Muscle of leg (tissue), 3 donors: ENCODE measurements at regions not wholly inside any gene's neighbourhood (a gene's known extent, or its start where the extent isn't known, plus 50 kb on each side); places are given as distances from the start of the nearest gene placed in this dataset.

Source experiments
- DNase-seq: peaks from one replicate; pipeline ENCODE4 v3.0.0; 2013
- H3K27ac ChIP-seq: one replicate; pipeline ENCODE4 v1.5.1; 2013; ENCODE audit warnings: mild to moderate bottlenecking, low read length, control low read depth
- H3K27me3 ChIP-seq: one replicate; pipeline ENCODE4 v1.6.1; 2013; ENCODE audit warnings: low read length; ENCODE audit not compliant: control insufficient read depth, insufficient read depth
- H3K36me3 ChIP-seq: one replicate; pipeline ENCODE4 v1.6.1; 2013; ENCODE audit warnings: low read length; ENCODE audit not compliant: control insufficient read depth, insufficient read depth
- H3K4me1 ChIP-seq: one replicate; pipeline ENCODE4 v1.6.1; 2013; ENCODE audit warnings: low read length; ENCODE audit not compliant: control insufficient read depth, insufficient read depth
- H3K4me3 ChIP-seq: one replicate; pipeline ENCODE4 v1.5.1; 2013; ENCODE audit warnings: low read length, control low read depth
- H3K9me3 ChIP-seq: replicated peaks from 2 replicates; pipeline ENCODE4 v1.6.1; 2013; ENCODE audit warnings: low read depth, low read length; ENCODE audit not compliant: control insufficient read depth
- WGBS: methylation state at CpG from one replicate; pipeline ENCODE4 v1.1.5; 2013; ENCODE audit warnings: missing lambda C conversion rate; ENCODE audit not compliant: insufficient coverage; 5-methylcytosine and 5-hydroxymethylcytosine counted together

GRCh38 chr7:46444256-46444655, 523.2 kb upstream of the IGFBP3 start:
- no peak for DNase-seq
- H3K4me3 ChIP-seq: no peak overlapping the region
- WGBS: 73% methylated on average over 3 of the region's 3 CpGs
- H3K27me3 ChIP-seq: no peaks in the 10 kb centered on the region
- H3K4me1 ChIP-seq: peaks cover 2% of the 10 kb centered on the region
- no peaks in the 10 kb centered on the region for H3K9me3 ChIP-seq
- no peak overlapping the region for H3K27ac ChIP-seq
- no peaks in the 10 kb centered on the region for H3K36me3 ChIP-seq

- Histone ChIP-seq H3K4me3 (no peak overlapping the region), H3K4me1 (peaks cover 2% of the 10 kb centered on the region), H3K36me3 (no peaks in the 10 kb centered on the region), H3K27me3 (no peaks in the 10 kb centered on the region), H3K27ac (no peak overlapping the region), H3K9me3 (peaks cover 5% of the 10 kb centered on the region)
- DNase-seq: no peak
- 64% methylated on average over 3 of the region's 6 CpGs for WGBS
Observed at GRCh38 chr7:46440186-46440585, 519.1 kb upstream of the IGFBP3 start.

GRCh38 chr7:46432708-46433107, 511.6 kb upstream of the IGFBP3 start:
- no peaks in the 10 kb centered on the region for H3K27me3 ChIP-seq
- no peaks in the 10 kb centered on the region for H3K4me1 ChIP-seq
- H3K27ac ChIP-seq: no peak overlapping the region
- no peaks in the 10 kb centered on the region for H3K36me3 ChIP-seq
- no peak overlapping the region for H3K4me3 ChIP-seq
- H3K9me3 ChIP-seq: peaks cover 5% of the 10 kb centered on the region
- 60% methylated on average over 1 of the region's 4 CpGs for WGBS
- no peak for DNase-seq

- no peaks in the 10 kb centered on the region for H3K4me1 ChIP-seq
- H3K27me3 ChIP-seq: no peaks in the 10 kb centered on the region
- H3K27ac ChIP-seq: no peak overlapping the region
- DNase-seq: peak; percentile 59
- H3K36me3 ChIP-seq: no peaks in the 10 kb centered on the region
- no peaks in the 10 kb centered on the region for H3K9me3 ChIP-seq
- no peak overlapping the region for H3K4me3 ChIP-seq
Observed at GRCh38 chr7:46428295-46428694, 507.2 kb upstream of the IGFBP3 start.

- Histone ChIP-seq H3K9me3 (no peaks in the 10 kb centered on the region), H3K36me3 (no peaks in the 10 kb centered on the region), H3K27ac (no peak overlapping the region), H3K4me1 (no peaks in the 10 kb centered on the region), H3K4me3 (no peak overlapping the region), H3K27me3 (no peaks in the 10 kb centered on the region)
- WGBS: no CpG with 5 or more reads among the region's 1 CpG
- DNase-seq: no peak
Observed at GRCh38 chr7:46424934-46425333, 503.9 kb upstream of the IGFBP3 start.

- no peak overlapping the region for H3K4me3 ChIP-seq
- DNase-seq: no peak
- H3K27ac ChIP-seq: no peak overlapping the region
- no peaks in the 10 kb centered on the region for H3K36me3 ChIP-seq
- no CpG with 5 or more reads among the region's 2 CpGs for WGBS
- H3K27me3 ChIP-seq: no peaks in the 10 kb centered on the region
- no peaks in the 10 kb centered on the region for H3K4me1 ChIP-seq
- no peaks in the 10 kb centered on the region for H3K9me3 ChIP-seq
Observed at GRCh38 chr7:46421441-46422230, 500.6 kb upstream of the IGFBP3 start.

- no peak for DNase-seq
- Histone ChIP-seq H3K36me3 (no peaks in the 10 kb centered on the region), H3K27ac (no peak overlapping the region), H3K4me1 (no peaks in the 10 kb centered on the region), H3K4me3 (no peak overlapping the region), H3K27me3 (no peaks in the 10 kb centered on the region), H3K9me3 (no peaks in the 10 kb centered on the region)
- 33% methylated on average over 1 of the region's 2 CpGs for WGBS
Observed at GRCh38 chr7:46414946-46415345, 493.9 kb upstream of the IGFBP3 start.

GRCh38 chr7:46411236-46411635, 490.2 kb upstream of the IGFBP3 start:
- Histone ChIP-seq H3K4me1 (no peaks in the 10 kb centered on the region), H3K4me3 (no peak overlapping the region), H3K27ac (no peak overlapping the region), H3K27me3 (no peaks in the 10 kb centered on the region), H3K9me3 (no peaks in the 10 kb centered on the region), H3K36me3 (no peaks in the 10 kb centered on the region)
- DNase-seq: no peak

- Histone ChIP-seq H3K27ac (no peak overlapping the region), H3K36me3 (no peaks in the 10 kb centered on the region), H3K27me3 (no peaks in the 10 kb centered on the region), H3K9me3 (no peaks in the 10 kb centered on the region), H3K4me1 (no peaks in the 10 kb centered on the region), H3K4me3 (no peak overlapping the region)
- DNase-seq: no peak
- WGBS: no CpG with 5 or more reads among the region's 1 CpG
Observed at GRCh38 chr7:46407125-46407524, 486.1 kb upstream of the IGFBP3 start.

- Histone ChIP-seq H3K27ac (no peak overlapping the region), H3K27me3 (no peaks in the 10 kb centered on the region)
- DNase-seq: no peak
Observed at GRCh38 chr7:46397591-46397990, 476.5 kb upstream of the IGFBP3 start.

GRCh38 chr7:46396481-46396880, 475.4 kb upstream of the IGFBP3 start:
- peaks cover 4% of the 10 kb centered on the region for H3K9me3 ChIP-seq
- H3K4me1 ChIP-seq: peaks cover 11% of the 10 kb centered on the region
- no peak overlapping the region for H3K4me3 ChIP-seq
- no peaks in the 10 kb centered on the region for H3K36me3 ChIP-seq
- no peaks in the 10 kb centered on the region for H3K27me3 ChIP-seq
- WGBS: 5% methylated on average over 6 of the region's 7 CpGs
- DNase-seq: peak; percentile 99
- H3K27ac ChIP-seq: no peak overlapping the region

More at GRCh38 chr7:46397591-46397990, 476.5 kb upstream of the IGFBP3 start:
- no peak overlapping the region for H3K4me3 ChIP-seq
- H3K36me3 ChIP-seq: no peaks in the 10 kb centered on the region
- 100% methylated on average over 1 of the region's 3 CpGs for WGBS
- peaks cover 4% of the 10 kb centered on the region for H3K4me1 ChIP-seq
- H3K9me3 ChIP-seq: peaks cover 4% of the 10 kb centered on the region
